Sigmoid colon (tissue), 6 donors: ENCODE measurements at regions not wholly inside any gene's neighbourhood (a gene's known extent, or its start where the extent isn't known, plus 50 kb on each side); places are given as distances from the start of the nearest gene placed in this dataset.

Experiments
- DNase-seq: peaks from one replicate; pipeline ENCODE4 v3.0.0-alpha.2; 2019
- H3K27ac ChIP-seq, 4 donors: fragments of 200-600 bp; sonication (generic); one replicate each; pipeline ENCODE4 v1.5.1; 2016 to 2019; ENCODE audit warnings: mild to moderate bottlenecking in 1 of 4
- H3K27me3 ChIP-seq, 3 donors: fragments of 200-600 bp; sonication (generic); one replicate each; pipeline ENCODE4 v1.5.1; 2019; ENCODE audit warnings: mild to moderate bottlenecking in 1 of 3
- H3K36me3 ChIP-seq, 4 donors: fragments of 200-600 bp; sonication (generic); one replicate each; pipeline ENCODE4 v1.5.1; 2016 to 2019
- H3K4me1 ChIP-seq, 4 donors: fragments of 200-600 bp; sonication (generic); one replicate each; pipeline ENCODE4 v1.5.1; 2017 to 2019
- H3K4me3 ChIP-seq, 4 donors: fragments of 200-600 bp; sonication (generic); one replicate each; pipeline ENCODE4 v1.5.1; 2017 to 2019; ENCODE audit warnings: mild to moderate bottlenecking in 2 of 4, moderate library complexity in 1 of 4
- H3K9me3 ChIP-seq, 4 donors: fragments of 200-600 bp in 3 of 4; sonication (generic) in 3 of 4; one replicate each; pipeline versions ENCODE4 v1.5.1 to v1.6.1; 2013 to 2019
- CTCF ChIP-seq, 4 experiments: fragments of 450-650 bp in 3 of 4; fragments of 200-600 bp in 1 of 4; IDR thresholded peaks; one replicate each; pipeline ENCODE4 v1.5.1; 2016 to 2019; ENCODE audit warnings: antibody characterized with exemption in 4 of 4, mild to moderate bottlenecking in 3 of 4, moderate library complexity in 2 of 4
- EP300 ChIP-seq, 4 donors: sonication (generic); formaldehyde crosslinking; IDR thresholded peaks; one replicate each; pipeline ENCODE4 v1.6.1; 2017; ENCODE audit warnings: antibody characterized with exemption in 4 of 4
- POLR2A ChIP-seq, 2 donors: fragments of 450-650 bp; IDR thresholded peaks; one replicate each; pipeline ENCODE4 v1.6.1; 2016; ENCODE audit warnings: antibody characterized with exemption in 2 of 2, mild to moderate bottlenecking in 2 of 2, moderate library complexity in 2 of 2
- POLR2AphosphoS5 ChIP-seq, 4 donors: sonication (generic); formaldehyde crosslinking; IDR thresholded peaks; one replicate each; pipeline ENCODE4 v1.6.1; 2017; ENCODE audit warnings: antibody characterized with exemption in 4 of 4
- WGBS, 2 donors: extraction: QIAGEN DNeasy Blood & Tissue Kit; methylation state at CpG; one replicate each; pipeline ENCODE4 v1.1.7; 2013; 5-methylcytosine and 5-hydroxymethylcytosine counted together
- intact Hi-C: fragments of 100-400 bp; cut with DNase I; formaldehyde crosslinking; loops from one replicate; pipeline ENCODE4 v1.15.1; 2023
- donor health status: healthy with polysubstance abuse.
- donor health status: healthy.

GRCh38 chr2:103462712-103463111, 700.9 kb downstream of the TMEM182 start:
- Histone ChIP-seq H3K27me3 (no peaks in the 10 kb centered on the region), H3K27ac (no peak overlapping the region), H3K4me3 (no peak overlapping the region), H3K4me1 (no peaks in the 10 kb centered on the region), H3K9me3 (no peaks in the 10 kb centered on the region), H3K36me3 (no peaks in the 10 kb centered on the region)
- no peak for DNase-seq
- 94 to 95% methylated on average over 2 of the region's 2 CpGs for WGBS, 2 donors
- TF ChIP-seq CTCF (IDR thresholded peaks at IDR 0.05), result no peak
- TF ChIP-seq POLR2A (IDR thresholded peaks at IDR 0.05), result no peak
- no peak for TF ChIP-seq EP300 (IDR thresholded peaks at IDR 0.05)
- no peak for TF ChIP-seq POLR2AphosphoS5 (IDR thresholded peaks at IDR 0.05)
- intact Hi-C loops, result no loop called here

DNA sequence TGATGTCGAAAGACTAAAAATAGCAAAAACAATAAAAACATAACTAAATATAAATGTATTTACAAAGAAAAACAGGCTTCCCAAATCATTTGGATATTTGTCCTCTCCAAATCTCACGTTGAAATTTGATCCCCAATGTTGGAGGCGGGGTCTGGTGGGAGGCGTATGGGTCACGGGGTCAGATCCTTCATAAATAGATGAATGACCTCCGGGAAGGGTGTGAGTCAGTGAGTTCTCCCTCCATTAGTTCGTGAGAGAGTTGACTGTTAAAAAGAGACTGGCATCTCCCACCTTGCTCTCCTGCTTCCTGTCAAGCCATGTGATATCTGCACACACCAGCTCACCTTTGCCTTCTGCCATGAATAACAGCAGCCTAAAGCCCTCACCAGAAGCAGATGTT, 703.0 kb downstream of the TMEM182 start:
- Histone ChIP-seq H3K27ac (no peak overlapping the region), H3K27me3 (no peaks in the 10 kb centered on the region), H3K4me1 (no peaks in the 10 kb centered on the region), H3K9me3 (no peaks in the 10 kb centered on the region), H3K4me3 (no peak overlapping the region), H3K36me3 (no peaks in the 10 kb centered on the region)
- DNase-seq, result no peak
- TF ChIP-seq CTCF (IDR thresholded peaks at IDR 0.05) (no peak), EP300 (IDR thresholded peaks at IDR 0.05) (no peak), POLR2A (IDR thresholded peaks at IDR 0.05) (no peak), POLR2AphosphoS5 (IDR thresholded peaks at IDR 0.05) (no peak)
- intact Hi-C loops, result no loop called here
- WGBS, 2 donors, result 74 to 78% methylated on average over 7 of the region's 7 CpGs

DNA sequence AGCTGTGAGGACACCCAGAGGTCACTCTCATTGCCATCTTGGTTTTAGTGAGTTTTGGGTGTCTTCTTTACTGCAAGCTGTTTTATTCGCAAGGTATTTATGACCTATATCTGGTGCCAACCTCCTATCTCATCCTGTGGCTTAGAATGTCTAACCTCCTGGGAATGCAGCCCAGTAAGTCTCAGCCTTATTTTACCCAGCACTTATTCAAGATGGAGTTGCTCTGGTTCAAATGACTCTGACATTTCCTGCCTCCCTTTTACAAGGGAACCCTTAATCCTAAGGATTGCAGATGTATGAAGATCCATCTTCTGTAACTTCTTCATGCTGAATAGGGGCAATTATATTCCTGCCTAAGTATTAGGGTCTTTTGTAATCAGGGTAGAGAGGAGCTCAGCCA, 708.0 kb downstream of the TMEM182 start:
- 75 to 92% methylated on average over 1 of the region's 1 CpG for WGBS, 2 donors
- no peaks in the 10 kb centered on the region for H3K36me3 ChIP-seq
- no peak for TF ChIP-seq CTCF (IDR thresholded peaks at IDR 0.05)
- TF ChIP-seq POLR2AphosphoS5 (IDR thresholded peaks at IDR 0.05), result no peak
- TF ChIP-seq POLR2A (IDR thresholded peaks at IDR 0.05), result no peak
- TF ChIP-seq EP300 (IDR thresholded peaks at IDR 0.05), result no peak

DNA sequence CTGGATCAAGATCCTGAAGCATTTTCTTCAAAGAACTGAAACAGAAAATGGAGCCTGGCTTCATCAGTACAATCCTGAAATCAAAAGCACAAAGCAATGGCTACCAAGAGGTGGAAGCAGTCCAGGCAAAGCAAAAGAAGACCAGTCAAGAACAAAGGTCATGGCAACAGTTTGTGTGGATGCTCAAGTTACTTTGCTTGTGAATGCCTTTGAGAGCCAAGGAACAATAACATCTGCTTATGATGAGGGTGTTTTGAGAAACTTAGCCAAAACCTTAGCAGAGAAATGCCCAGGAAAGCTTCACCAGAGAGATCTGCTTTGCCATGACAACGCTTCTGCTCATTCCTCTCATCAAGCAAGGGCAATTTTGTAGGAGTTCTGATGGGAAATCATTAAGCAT, 723.1 kb downstream of the TMEM182 start:
- H3K4me1 ChIP-seq, result no peaks in the 10 kb centered on the region
- WGBS, 2 donors, result 74 to 80% methylated on average over 1 of the region's 1 CpG
- no peaks in the 10 kb centered on the region for H3K36me3 ChIP-seq
- TF ChIP-seq EP300 (IDR thresholded peaks at IDR 0.05), result no peak
- TF ChIP-seq POLR2AphosphoS5 (IDR thresholded peaks at IDR 0.05), result no peak
- intact Hi-C loops, result no loop called here
- H3K4me3 ChIP-seq, result no peak overlapping the region
- no peaks in the 10 kb centered on the region for H3K27me3 ChIP-seq
- DNase-seq, result no peak
- H3K9me3 ChIP-seq, result peaks cover 0 to 3% (median 0%) of the 10 kb centered on the region in 4 donors
- H3K27ac ChIP-seq, result no peak overlapping the region

More for the DNA sequence above, 708.0 kb downstream of the TMEM182 start:
- H3K4me1 ChIP-seq, result no peaks in the 10 kb centered on the region
- H3K27ac ChIP-seq, result no peak overlapping the region
- no peak overlapping the region for H3K4me3 ChIP-seq
- DNase-seq, result no peak
- no peaks in the 10 kb centered on the region for H3K9me3 ChIP-seq
- intact Hi-C loops, result no loop called here
- H3K27me3 ChIP-seq, result no peaks in the 10 kb centered on the region

DNA sequence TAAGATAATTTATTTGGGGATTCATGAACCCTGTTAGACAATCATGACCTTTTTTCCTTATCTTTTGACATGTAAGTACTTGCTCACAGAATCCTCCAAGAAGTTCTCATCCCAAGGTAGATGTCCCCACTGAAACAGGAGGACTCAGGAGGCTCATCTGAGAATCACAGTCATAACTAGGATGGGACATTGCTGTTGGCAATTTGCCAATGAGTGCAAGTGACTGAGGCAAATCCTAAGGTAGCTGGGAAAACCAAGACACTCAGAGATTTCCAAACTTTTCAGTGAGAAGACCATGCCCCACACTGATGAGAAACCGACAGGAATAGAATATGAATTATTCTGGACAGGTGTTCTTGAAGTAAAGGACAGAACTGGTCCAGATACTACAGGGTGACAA, 735.0 kb downstream of the TMEM182 start:
- Histone ChIP-seq H3K4me1 (no peaks in the 10 kb centered on the region), H3K36me3 (no peaks in the 10 kb centered on the region), H3K27me3 (no peaks in the 10 kb centered on the region), H3K27ac (no peak overlapping the region), H3K4me3 (no peak overlapping the region), H3K9me3 (no peaks in the 10 kb centered on the region)
- TF ChIP-seq POLR2AphosphoS5 (IDR thresholded peaks at IDR 0.05) (no peak), POLR2A (IDR thresholded peaks at IDR 0.05) (no peak), CTCF (IDR thresholded peaks at IDR 0.05) (no peak), EP300 (IDR thresholded peaks at IDR 0.05) (no peak)
- 63 to 67% methylated on average over 1 of the region's 1 CpG for WGBS, 2 donors
- no peak for DNase-seq
- intact Hi-C loops, result no loop called here
